Ovary (tissue), 3 donors: ENCODE measurements at regions not wholly inside any gene's neighbourhood (a gene's known extent, or its start where the extent isn't known, plus 50 kb on each side); places are given as distances from the start of the nearest gene placed in this dataset.

Experiments
- EP300 ChIP-seq: sonication (generic); formaldehyde crosslinking; IDR thresholded peaks from one replicate; pipeline ENCODE4 v1.6.1; 2017; ENCODE audit warnings: antibody characterized with exemption
- POLR2A ChIP-seq: fragments of 450-650 bp; IDR thresholded peaks from one replicate; pipeline ENCODE4 v1.6.1; 2017; ENCODE audit warnings: antibody characterized with exemption, mild to moderate bottlenecking, moderate library complexity
- TF ChIP-seq, protein P1 (sequence below), 3 donors: fragments of 450-650 bp in 2 of 3; fragments of 200-600 bp in 1 of 3; IDR thresholded peaks; one replicate each; pipeline versions ENCODE4 v1.5.1 to v1.8.0; 2016 to 2022; ENCODE audit warnings: antibody characterized with exemption in 3 of 3, mild to moderate bottlenecking in 1 of 3
- donor health status: DM: no; HTN: no; CAD: no.

DNA sequence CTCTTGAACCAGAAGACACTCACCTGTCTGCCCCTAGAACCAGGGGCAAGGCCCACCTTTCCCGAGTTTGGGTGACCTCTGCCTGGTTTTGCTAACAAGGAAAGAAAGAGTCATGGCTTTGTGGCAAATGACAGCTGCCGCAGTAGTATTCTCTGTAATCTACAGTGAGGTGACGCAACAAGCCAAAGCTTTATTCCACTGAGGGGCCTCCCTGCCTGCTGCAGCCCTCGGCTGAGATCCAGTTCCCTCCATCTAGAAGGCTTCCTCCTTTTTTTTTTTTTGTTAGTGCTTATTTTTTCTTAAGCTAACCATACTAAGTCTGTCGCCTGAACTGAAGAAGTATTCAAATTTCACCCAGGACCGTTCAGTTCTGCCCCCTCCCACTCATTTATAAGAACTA lies 142.3 kb upstream of the TMCC3 start:
- TF ChIP-seq, protein P1, sequence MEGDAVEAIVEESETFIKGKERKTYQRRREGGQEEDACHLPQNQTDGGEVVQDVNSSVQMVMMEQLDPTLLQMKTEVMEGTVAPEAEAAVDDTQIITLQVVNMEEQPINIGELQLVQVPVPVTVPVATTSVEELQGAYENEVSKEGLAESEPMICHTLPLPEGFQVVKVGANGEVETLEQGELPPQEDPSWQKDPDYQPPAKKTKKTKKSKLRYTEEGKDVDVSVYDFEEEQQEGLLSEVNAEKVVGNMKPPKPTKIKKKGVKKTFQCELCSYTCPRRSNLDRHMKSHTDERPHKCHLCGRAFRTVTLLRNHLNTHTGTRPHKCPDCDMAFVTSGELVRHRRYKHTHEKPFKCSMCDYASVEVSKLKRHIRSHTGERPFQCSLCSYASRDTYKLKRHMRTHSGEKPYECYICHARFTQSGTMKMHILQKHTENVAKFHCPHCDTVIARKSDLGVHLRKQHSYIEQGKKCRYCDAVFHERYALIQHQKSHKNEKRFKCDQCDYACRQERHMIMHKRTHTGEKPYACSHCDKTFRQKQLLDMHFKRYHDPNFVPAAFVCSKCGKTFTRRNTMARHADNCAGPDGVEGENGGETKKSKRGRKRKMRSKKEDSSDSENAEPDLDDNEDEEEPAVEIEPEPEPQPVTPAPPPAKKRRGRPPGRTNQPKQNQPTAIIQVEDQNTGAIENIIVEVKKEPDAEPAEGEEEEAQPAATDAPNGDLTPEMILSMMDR (IDR thresholded peaks at IDR 0.05): no peak
- TF ChIP-seq POLR2A: no peak
- no peak for TF ChIP-seq EP300
